Ecto neural progenitor cell (in vitro differentiated cells): ENCODE measurements at regions not wholly inside any gene's neighbourhood (a gene's known extent, or its start where the extent isn't known, plus 50 kb on each side); places are given as distances from the start of the nearest gene placed in this dataset.

Experiments used
- DNase-seq: peaks from one replicate; pipeline ENCODE4 v3.0.0-alpha.2; 2018; ENCODE audit warnings: low spot score

GRCh38 chr12:98437806-98438595 lies 77.4 kb upstream of the TMPO start:
- DNase-seq, result no peak

- DNase-seq, result no peak
Observed at GRCh38 chr12:98438656-98439230, 76.6 kb upstream of the TMPO start.

- no peak for DNase-seq
Observed at GRCh38 chr12:98439471-98439951, 75.9 kb upstream of the TMPO start.

GRCh38 chr12:98439981-98440581 lies 75.3 kb upstream of the TMPO start:
- no peak for DNase-seq

GRCh38 chr12:98446060-98446459 lies 69.3 kb upstream of the TMPO start:
- DNase-seq, result no peak

GRCh38 chr12:98446682-98447081 lies 68.7 kb upstream of the TMPO start:
- DNase-seq, result no peak

- DNase-seq, result no peak
Observed at GRCh38 chr12:98449584-98449983, 65.8 kb upstream of the TMPO start.

- DNase-seq, result no peak
Observed at GRCh38 chr12:98453070-98453469, 62.3 kb upstream of the TMPO start.

GRCh38 chr12:98453492-98453891 lies 61.9 kb upstream of the TMPO start:
- DNase-seq, result no peak

GRCh38 chr12:98456041-98456440 lies 59.3 kb upstream of the TMPO start:
- DNase-seq, result no peak

GRCh38 chr12:98456576-98457573 lies 58.5 kb upstream of the TMPO start:
- peak; percentile 82 for DNase-seq

- DNase-seq, result no peak
Observed at GRCh38 chr12:98464190-98464589, 51.2 kb upstream of the TMPO start.

GRCh38 chr12:98465505-98465904 lies 49.9 kb upstream of the TMPO start:
- no peak for DNase-seq
